Erythroblast (primary cell): ENCODE measurements at regions not wholly inside any gene's neighbourhood (a gene's known extent, or its start where the extent isn't known, plus 50 kb on each side); places are given as distances from the start of the nearest gene placed in this dataset.

Experiments
- GATA1 ChIP-seq: IDR thresholded peaks from 2 replicates; pipeline ENCODE4 v1.6.1; 2011; ENCODE audit warnings: low read depth, mild to moderate bottlenecking, control low read depth, low read length, moderate library complexity
- POLR2A ChIP-seq: IDR thresholded peaks from 2 replicates; pipeline ENCODE4 v1.6.1; 2011; ENCODE audit warnings: mild to moderate bottlenecking, low read length

DNA sequence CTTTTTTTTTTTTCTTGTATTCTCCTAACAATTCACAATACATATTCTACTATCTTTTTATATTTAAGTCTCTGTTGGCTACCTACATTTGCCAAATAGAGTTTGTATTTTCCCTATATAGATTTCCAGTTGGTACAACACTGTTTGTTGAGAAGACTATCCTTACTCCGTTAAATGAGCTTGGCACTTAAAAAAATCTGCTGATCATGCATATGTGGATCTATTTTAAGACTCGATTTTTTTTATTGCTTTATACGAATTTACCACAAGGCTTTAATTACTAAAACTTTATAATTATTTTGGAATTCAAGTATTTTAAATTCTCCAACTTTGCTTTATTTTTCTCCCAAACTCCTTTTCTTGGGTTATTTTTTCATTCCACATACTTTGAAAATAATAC lies 855.6 kb downstream of the C6orf118 start:
- no peak for TF ChIP-seq POLR2A
- no peak for TF ChIP-seq GATA1
